RKO (cell line): ENCODE measurements at regions not wholly inside any gene's neighbourhood (a gene's known extent, or its start where the extent isn't known, plus 50 kb on each side); places are given as distances from the start of the nearest gene placed in this dataset.

Experiments used
- DNase-seq: peaks from one replicate; pipeline ENCODE4 v3.0.0-alpha.2; 2016; ENCODE audit warnings: low spot score

- no peak for DNase-seq
Observed at GRCh38 chr2:104447831-104448434, 406.0 kb upstream of the POU3F3 start.

DNA sequence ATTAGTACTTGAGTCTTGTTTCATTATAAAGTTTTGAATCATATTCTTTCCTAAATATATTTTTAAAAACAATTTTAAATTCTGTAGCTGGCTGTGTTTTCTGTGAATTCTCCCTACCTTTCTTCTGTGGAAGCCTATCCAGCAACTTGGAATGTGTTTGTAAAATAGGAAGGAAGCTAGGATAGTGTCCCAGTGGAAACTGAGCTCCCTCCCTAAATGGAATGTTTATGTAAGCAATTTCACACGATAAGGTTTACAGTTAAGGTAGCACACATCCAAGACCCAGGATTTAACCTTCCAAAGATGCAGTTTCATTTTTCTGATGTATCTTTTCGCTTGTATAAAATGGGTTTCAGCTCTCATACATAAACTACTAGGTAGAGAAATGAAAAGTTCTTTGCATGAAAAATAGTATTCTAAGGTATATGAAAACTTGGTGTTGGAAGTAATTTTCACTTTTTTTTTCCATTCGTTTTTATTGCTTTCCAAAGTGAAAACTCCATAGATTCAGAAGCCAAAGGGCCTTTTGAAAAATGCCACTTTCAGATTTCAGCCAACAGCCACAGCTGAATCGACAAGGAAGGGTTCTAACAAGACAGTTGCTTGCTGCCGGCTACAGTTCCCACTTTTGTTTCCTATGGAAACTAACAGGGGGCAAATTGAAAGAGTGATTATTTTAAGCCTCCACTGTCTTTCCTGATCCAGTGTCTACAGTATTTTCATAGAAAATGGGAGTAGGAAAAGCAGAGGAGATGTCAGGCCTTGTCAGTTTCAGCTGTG lies 405.1 kb upstream of the POU3F3 start:
- no peak for DNase-seq

- DNase-seq: no peak
Observed at GRCh38 chr2:104452558-104452957, 401.4 kb upstream of the POU3F3 start.

DNA sequence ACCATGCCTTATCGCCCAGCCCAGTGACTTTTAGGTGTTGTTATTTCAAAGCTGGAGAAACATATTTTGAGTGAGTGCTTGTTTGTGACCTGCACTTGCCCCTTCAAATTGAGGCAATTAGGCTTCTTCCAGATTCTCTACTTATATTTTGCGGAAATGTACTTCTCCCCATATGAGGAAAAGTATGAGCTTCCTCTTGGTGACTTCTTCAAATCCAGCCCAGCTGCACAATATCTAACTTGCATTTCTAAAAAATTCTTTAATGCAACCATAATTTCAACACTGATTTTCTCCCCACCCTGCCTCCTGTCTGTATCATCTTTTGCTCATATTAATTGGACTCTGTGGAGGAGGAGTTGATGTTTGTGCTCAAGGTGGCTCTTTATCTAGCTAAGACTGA lies 391.2 kb upstream of the POU3F3 start:
- no peak for DNase-seq

DNA sequence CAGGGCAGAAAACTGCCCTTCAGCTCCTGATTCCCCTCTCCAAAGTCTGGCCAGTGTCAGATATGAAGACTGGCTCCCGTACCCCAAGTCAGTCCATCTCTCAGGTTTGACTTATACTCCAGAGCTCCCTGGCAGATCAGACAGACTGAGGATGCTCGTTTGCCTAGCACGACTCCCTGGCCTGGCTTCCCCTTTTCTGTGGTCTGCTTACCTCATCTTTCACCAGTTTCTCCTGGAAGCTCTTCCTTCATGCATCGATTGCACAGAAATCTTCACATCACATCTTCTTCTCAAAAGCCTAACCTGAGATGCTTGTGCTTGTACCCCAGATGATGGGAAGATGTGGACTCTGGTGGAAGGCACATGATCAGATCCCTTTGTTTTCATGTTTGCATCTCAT lies 387.9 kb upstream of the POU3F3 start:
- no peak for DNase-seq

DNA sequence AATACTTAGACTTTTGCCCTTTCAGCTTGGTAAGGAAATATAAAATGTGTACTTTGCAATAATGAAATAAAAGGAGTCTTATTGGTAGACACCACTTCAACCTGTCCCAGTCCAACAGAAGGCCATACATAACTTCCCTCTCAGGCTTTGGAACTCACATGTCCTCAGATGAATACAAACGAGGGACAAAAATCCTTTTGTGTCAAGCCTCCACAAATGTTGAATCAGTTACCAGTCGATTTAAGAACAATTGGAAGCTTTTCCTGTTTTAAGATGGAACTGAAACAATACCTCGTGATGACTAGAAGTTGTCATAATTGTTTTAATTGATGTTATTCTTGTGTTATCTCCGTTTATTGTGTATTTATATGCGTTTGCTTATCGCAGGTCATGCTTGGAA lies 385.1 kb upstream of the POU3F3 start:
- DNase-seq: no peak

DNA sequence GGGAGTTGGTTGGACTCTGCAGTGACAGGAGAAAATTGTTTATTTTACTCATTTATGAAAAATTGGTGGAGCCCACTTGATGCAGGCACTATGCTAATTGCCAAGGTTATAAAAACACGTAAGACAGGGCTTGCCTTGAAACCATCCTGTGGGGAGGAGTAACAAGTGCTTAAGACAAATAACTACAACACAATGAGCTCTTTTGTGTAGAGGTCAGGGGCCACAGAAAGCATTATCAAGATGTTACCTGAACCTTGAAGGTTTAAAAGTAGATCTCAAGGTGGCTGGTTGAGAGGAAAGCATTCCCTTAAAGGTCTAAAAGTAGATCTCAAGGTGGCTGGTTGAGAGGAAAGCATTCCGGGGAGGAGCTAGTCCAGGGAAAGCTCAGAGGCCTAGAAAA lies 381.8 kb upstream of the POU3F3 start:
- DNase-seq: no peak

DNA sequence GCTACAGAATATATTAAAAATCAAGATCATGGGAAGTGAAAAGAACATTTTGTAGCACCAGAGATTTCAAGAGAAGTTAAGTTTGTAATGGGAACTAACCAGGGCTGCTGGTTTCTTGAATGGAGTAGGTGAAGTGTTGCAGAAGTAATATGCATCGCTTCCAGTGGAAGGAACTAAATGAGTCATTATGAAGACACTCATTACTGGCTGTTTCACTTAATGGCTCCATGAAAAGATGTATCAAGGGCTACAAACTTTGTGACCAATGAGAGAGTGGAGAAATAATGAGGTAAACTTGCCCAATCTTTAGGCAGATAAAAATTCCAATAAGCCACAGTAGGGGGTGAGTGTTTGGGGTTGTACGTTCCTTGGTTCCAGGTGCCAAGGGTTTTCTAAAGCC lies 380.4 kb upstream of the POU3F3 start:
- no peak for DNase-seq

- no peak for DNase-seq
Observed at GRCh38 chr2:104474716-104475115, 379.2 kb upstream of the POU3F3 start.

DNA sequence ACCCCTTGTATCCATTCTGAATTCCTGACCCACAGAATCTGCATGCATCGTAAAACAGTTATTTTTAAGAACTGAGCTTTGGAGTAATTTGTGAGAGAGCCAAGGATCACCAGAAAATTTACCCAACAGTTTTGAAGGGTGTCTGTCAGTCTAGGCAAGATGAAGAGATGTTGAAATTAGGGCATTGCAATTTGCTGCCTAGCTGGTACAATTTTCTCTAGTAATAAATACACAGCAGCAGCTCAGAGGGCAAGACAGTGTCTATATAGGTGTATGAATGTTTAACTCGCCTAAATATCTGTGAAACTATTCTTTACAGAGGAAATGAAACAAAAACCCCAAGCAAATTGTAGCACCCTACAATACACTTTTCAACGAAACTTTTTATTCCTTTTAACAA lies 377.8 kb upstream of the POU3F3 start:
- no peak for DNase-seq

- DNase-seq: no peak
Observed at GRCh38 chr2:104476563-104476988, 377.3 kb upstream of the POU3F3 start.

DNA sequence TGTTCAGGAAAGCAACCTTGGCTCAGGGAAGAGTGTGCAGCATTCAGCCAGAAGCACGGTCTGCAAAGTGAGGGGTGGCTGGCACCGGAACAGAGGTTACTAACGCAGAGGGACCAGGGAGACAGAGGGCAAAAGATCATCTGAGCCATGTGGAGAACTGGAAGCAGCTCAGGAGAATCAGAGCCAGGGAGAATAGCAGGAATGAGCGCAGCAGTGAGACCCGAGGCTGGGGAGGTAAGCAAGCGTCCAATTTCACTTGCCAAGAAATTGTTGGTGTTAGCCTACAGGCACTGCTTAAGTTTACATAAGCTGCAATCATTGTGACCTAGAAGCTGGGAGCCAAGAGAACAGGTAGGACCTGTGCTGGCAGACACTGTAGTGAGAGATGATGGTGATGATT lies 372.6 kb upstream of the POU3F3 start:
- DNase-seq: no peak

DNA sequence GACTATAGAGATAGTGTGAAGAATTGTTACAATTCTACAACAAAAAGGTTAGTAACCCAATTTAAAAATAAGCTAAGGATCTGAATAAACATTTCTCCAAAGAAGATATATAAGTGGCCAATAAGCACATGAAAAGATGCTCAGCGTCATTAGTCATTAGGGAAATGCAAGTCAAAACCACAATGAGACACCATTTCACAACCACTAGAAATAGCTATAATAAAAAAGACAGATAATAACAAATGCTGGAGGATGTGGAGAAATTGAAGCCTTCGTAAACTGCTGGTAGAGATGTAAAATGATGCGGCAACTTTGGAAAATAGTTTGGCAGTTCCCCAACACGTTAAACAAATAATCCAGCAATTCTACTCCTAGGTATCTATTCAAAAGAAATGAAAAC lies 366.5 kb upstream of the POU3F3 start:
- DNase-seq: no peak

DNA sequence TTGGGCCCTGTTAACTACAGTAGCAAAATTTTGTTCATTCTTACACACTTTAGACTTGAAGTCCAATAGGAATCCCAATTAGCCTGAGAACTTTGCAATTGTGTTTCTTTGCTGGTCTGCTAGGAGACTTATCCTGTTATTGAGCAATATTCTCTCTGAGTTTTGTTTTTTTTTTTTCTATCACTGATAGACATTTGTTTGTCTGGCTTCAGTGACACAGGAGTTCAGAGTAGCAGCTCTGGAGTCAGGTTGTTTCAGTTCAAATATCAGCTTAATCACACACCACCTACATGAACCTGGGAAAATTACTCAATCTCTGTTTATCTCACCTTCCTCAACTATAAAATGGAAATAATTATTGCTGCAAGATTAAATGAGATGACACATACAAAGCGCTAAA lies 360.2 kb upstream of the POU3F3 start:
- DNase-seq: no peak

GRCh38 chr2:104501342-104501741 lies 352.6 kb upstream of the POU3F3 start:
- DNase-seq: no peak

GRCh38 chr2:104501929-104502328 lies 352.0 kb upstream of the POU3F3 start:
- DNase-seq: no peak

- no peak for DNase-seq
Observed at GRCh38 chr2:104502901-104503300, 351.0 kb upstream of the POU3F3 start.

DNA sequence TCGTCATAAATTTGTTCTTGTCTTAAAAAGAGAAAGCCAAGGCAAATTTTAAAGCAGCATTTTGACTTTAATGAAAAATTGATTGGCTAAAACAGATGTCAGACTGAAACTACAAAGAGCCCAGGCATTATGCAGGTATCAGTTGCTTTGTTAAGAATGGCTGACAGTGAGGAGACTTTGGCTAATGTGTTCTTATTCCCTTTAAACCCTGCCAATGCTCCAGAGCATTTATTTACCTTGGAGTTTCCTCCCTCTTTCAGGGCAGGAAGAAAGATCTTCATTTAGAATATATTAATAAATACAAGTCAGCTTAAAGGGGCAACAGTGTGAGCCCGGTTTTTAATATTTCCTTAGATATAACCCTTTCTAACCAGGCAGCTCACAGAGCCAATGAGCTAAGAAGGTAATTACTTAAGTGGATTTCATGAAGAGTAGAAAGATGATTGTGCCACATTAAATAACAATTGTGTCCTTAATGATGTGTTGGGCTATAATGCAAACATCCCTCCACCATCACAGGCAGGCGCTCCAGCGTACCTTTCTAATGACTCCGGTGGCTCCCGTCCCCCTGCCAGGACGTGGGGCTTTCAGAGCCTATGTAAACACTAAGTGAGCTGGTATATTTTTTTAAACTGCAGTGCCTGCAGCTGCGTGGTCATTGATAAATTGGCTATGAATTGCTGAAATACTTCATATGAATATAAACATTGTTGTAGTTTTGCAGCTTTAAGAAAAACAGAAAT lies 349.4 kb upstream of the POU3F3 start:
- DNase-seq: no peak

DNA sequence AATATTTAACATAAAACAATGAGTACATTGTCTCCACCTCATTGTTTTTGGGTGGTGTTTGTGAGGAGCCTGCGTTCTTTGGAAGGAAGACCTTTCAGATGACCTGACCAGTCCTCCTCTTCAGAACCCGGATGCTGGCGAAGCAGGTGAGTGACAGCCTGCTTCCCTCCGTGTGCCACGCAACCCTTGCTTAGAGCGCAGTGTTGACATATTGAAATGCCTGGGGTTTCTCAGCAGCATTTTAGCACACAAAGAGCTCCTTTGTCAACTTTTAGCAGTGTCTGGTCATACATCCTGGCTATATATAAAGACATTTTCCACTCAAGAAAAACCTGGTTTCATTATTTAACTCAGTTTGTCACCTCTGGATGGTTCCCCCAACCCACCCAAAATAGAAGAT lies 335.7 kb upstream of the POU3F3 start:
- DNase-seq: no peak

GRCh38 chr2:104521247-104521646 lies 332.7 kb upstream of the POU3F3 start:
- DNase-seq: no peak

DNA sequence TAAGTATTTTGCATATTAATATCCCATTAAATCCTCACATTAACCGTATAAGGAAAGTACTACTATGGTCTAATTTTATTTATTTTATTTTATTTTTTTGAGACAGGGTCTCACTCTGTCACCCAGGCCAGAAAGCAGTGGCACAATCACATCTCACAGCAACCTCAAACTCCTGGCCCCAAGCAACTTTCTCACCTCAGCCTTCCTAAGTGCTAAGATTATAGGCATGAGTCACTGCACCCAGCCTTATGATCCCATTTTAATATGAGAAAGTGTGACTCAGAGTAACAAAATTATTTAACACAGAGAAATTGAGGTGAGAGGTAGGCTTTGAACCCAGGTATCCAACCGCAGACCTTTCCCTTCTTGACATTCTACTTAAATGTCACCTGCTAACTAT lies 330.0 kb upstream of the POU3F3 start:
- no peak for DNase-seq

- no peak for DNase-seq
Observed at GRCh38 chr2:104528101-104528500, 325.8 kb upstream of the POU3F3 start.

- DNase-seq: no peak
Observed at GRCh38 chr2:104531122-104531521, 322.8 kb upstream of the POU3F3 start.
